GM12875 (cell line): ENCODE measurements at regions not wholly inside any gene's neighbourhood (a gene's known extent, or its start where the extent isn't known, plus 50 kb on each side); places are given as distances from the start of the nearest gene placed in this dataset.

Experiments
- H3K4me3 ChIP-seq: one replicate; pipeline ENCODE4 v1.5.1; 2011; ENCODE audit warnings: low read depth, low read length, control low read depth
- CTCF ChIP-seq: IDR thresholded peaks from 2 replicates; pipeline ENCODE4 v1.5.1; 2011; ENCODE audit warnings: low read depth, mild to moderate bottlenecking, control low read depth, inconsistent platforms, low read length, moderate library complexity, borderline replicate concordance; ENCODE audit not compliant: insufficient read depth

GRCh38 chr12:85630851-85631250, 205.4 kb downstream of the RASSF9 start:
- H3K4me3 ChIP-seq, result no peak overlapping the region
- no peak for TF ChIP-seq CTCF

- TF ChIP-seq CTCF, result no peak
- no peak overlapping the region for H3K4me3 ChIP-seq
Observed at GRCh38 chr12:85632390-85632789, 203.8 kb downstream of the RASSF9 start.

GRCh38 chr12:85633491-85633890, 202.7 kb downstream of the RASSF9 start:
- no peak for TF ChIP-seq CTCF
- H3K4me3 ChIP-seq, result no peak overlapping the region

- TF ChIP-seq CTCF, result no peak
- no peak overlapping the region for H3K4me3 ChIP-seq
Observed at GRCh38 chr12:85639834-85640233, 196.4 kb downstream of the RASSF9 start.

- no peak overlapping the region for H3K4me3 ChIP-seq
- TF ChIP-seq CTCF, result no peak
Observed at GRCh38 chr12:85641796-85642195, 194.4 kb downstream of the RASSF9 start.

- TF ChIP-seq CTCF, result no peak
- no peak overlapping the region for H3K4me3 ChIP-seq
Observed at GRCh38 chr12:85642288-85642687, 193.9 kb downstream of the RASSF9 start.

GRCh38 chr12:85642808-85643207, 193.4 kb downstream of the RASSF9 start:
- TF ChIP-seq CTCF, result no peak
- H3K4me3 ChIP-seq, result no peak overlapping the region
